Natural killer cell (primary cell): ENCODE measurements at regions not wholly inside any gene's neighbourhood (a gene's known extent, or its start where the extent isn't known, plus 50 kb on each side); places are given as distances from the start of the nearest gene placed in this dataset.
A peak's percentile ranks its signal among the peaks of the same experiment; 100 is the strongest.

Experiments used
- ATAC-seq, 3 donors: fragments of 150-1000 bp in 2 of 3; fragments of 200-7000 bp in 1 of 3; cut with Tn5 transposase; 1 replicate in 1 of 3; 2 replicates in 2 of 3; pipeline ENCODE4 v1.10.0; 2021; ENCODE audit warnings: mild to moderate bottlenecking in 2 of 3, moderate library complexity in 2 of 3
- DNase-seq, 2 donors: peaks; one replicate each; pipeline versions ENCODE4 v3.0.0 to v3.0.0-alpha.2; 2013 to 2021; ENCODE audit warnings: mixed read lengths in 1 of 2
- H3K27ac ChIP-seq: one replicate; pipeline ENCODE4 v1.5.1; 2013; ENCODE audit warnings: mild to moderate bottlenecking, low read length
- H3K27me3 ChIP-seq: one replicate; pipeline ENCODE4 v1.6.1; 2013; ENCODE audit warnings: low read length; ENCODE audit not compliant: control insufficient read depth, insufficient read depth
- H3K36me3 ChIP-seq: one replicate; pipeline ENCODE4 v1.6.1; 2013; ENCODE audit warnings: low read length; ENCODE audit not compliant: control insufficient read depth, insufficient read depth
- H3K4me1 ChIP-seq: one replicate; pipeline ENCODE4 v1.6.1; 2013; ENCODE audit warnings: low read length; ENCODE audit not compliant: control insufficient read depth, insufficient read depth
- H3K4me3 ChIP-seq: one replicate; pipeline ENCODE4 v1.5.1; 2013; ENCODE audit warnings: low read length
- H3K9me3 ChIP-seq: one replicate; pipeline ENCODE4 v1.6.1; 2013; ENCODE audit warnings: low read length; ENCODE audit not compliant: control insufficient read depth, insufficient read depth
- H3K27ac Mint-ChIP-seq, 2 donors: one replicate each; pipeline ENCODE4 v1.8.0; 2022; ENCODE audit warnings: mild to moderate bottlenecking in 2 of 2, mixed read lengths in 2 of 2, moderate library complexity in 1 of 2
- H3K27me3 Mint-ChIP-seq, 2 donors: one replicate each; pipeline ENCODE4 v1.8.0; 2022; ENCODE audit warnings: low read depth in 2 of 2, mixed read lengths in 2 of 2
- H3K36me3 Mint-ChIP-seq: one replicate; pipeline ENCODE4 v1.8.0; 2022; ENCODE audit warnings: mixed read lengths
- H3K4me1 Mint-ChIP-seq, 2 donors: one replicate each; pipeline ENCODE4 v1.8.0; 2022; ENCODE audit warnings: mixed read lengths in 2 of 2
- H3K4me3 Mint-ChIP-seq: one replicate; pipeline ENCODE4 v1.8.0; 2022; ENCODE audit warnings: mild to moderate bottlenecking, moderate library complexity, mixed read lengths
- H3K9me3 Mint-ChIP-seq, 2 donors: one replicate each; pipeline ENCODE4 v1.8.0; 2022; ENCODE audit warnings: mixed read lengths in 2 of 2
- CTCF ChIP-seq: fragments of 200-600 bp; IDR thresholded peaks from one replicate; pipeline ENCODE4 v1.8.0; 2022; ENCODE audit warnings: antibody characterized with exemption
- WGBS: methylation state at CpG from one replicate; pipeline ENCODE4 v1.1.7; 2013; ENCODE audit warnings: missing lambda C conversion rate; ENCODE audit not compliant: insufficient coverage; 5-methylcytosine and 5-hydroxymethylcytosine counted together
- intact Hi-C: fragments of 100-400 bp; cut with micrococcal nuclease; formaldehyde crosslinking; loops from one replicate; pipeline ENCODE4 v1.14.2; 2022

GRCh38 chr5:89260254-89260653 lies 377.3 kb upstream of the MEF2C start:
- Mint-ChIP-seq H3K27ac (no peak overlapping the region), H3K4me1 (no peaks in the 10 kb centered on the region), H3K27me3 (no peaks in the 10 kb centered on the region), H3K9me3 (no peaks in the 10 kb centered on the region), H3K4me3 (no peak overlapping the region), H3K36me3 (no peaks in the 10 kb centered on the region)
- WGBS = 82% methylated on average over 3 of the region's 3 CpGs
- ATAC-seq = no peak
- Histone ChIP-seq H3K4me1 (no peaks in the 10 kb centered on the region), H3K27ac (no peak overlapping the region), H3K27me3 (no peaks in the 10 kb centered on the region), H3K36me3 (no peaks in the 10 kb centered on the region), H3K4me3 (no peak overlapping the region), H3K9me3 (no peaks in the 10 kb centered on the region)
- no peak for DNase-seq
- intact Hi-C loops = no loop called here
- TF ChIP-seq CTCF = no peak

DNA sequence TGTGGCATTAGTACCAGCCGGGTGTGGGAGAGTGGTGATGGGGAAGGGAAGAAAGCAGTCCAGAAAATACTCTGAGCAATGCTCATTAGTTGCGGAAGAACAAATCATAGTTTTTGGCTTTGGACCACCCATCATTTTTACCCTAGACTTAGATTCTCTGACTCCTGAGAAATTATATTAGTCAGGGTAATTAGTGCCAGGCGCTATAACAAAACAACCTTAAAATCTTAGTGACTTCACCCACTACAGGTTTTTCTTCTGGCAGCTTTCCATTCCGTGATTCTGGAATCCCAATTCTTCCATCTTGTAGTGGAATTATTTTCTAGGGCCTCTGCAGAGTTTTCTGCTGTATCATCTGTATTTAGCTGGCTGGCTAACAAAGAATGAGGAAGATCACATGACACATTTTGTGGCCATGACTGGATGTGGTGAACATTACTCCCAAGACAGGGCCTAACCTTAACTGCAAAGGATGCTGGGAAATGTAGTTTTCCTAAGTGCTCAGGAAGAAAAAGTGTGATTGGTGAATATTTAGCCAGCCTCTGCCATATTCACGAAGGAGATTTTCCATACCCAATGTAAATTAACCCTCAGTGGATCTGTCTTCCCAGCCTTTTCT lies 373.0 kb upstream of the MEF2C start:
- Histone ChIP-seq H3K9me3 (no peaks in the 10 kb centered on the region), H3K27me3 (no peaks in the 10 kb centered on the region), H3K4me3 (no peak overlapping the region), H3K27ac (no peak overlapping the region), H3K36me3 (no peaks in the 10 kb centered on the region), H3K4me1 (no peaks in the 10 kb centered on the region)
- TF ChIP-seq CTCF = no peak
- H3K27ac Mint-ChIP-seq = no peak overlapping the region
- H3K27me3 Mint-ChIP-seq = no peaks in the 10 kb centered on the region
- no peaks in the 10 kb centered on the region for H3K4me1 Mint-ChIP-seq
- intact Hi-C loops = no loop called here
- no peak overlapping the region for H3K4me3 Mint-ChIP-seq
- DNase-seq (no peak), ATAC-seq (peak in 1 of 3 donors; percentile 36)
- H3K36me3 Mint-ChIP-seq = no peaks in the 10 kb centered on the region
- 97% methylated on average over 2 of the region's 5 CpGs for WGBS
- H3K9me3 Mint-ChIP-seq = no peaks in the 10 kb centered on the region

GRCh38 chr5:89253666-89254352 lies 370.8 kb upstream of the MEF2C start:
- H3K9me3 ChIP-seq = no peaks in the 10 kb centered on the region
- Mint-ChIP-seq H3K27ac (no peak overlapping the region), H3K4me1 (no peaks in the 10 kb centered on the region), H3K36me3 (no peaks in the 10 kb centered on the region), H3K4me3 (no peak overlapping the region), H3K27me3 (no peaks in the 10 kb centered on the region), H3K9me3 (peaks cover 0 to 2% of the 10 kb centered on the region in 2 donors)
- intact Hi-C loops = no loop called here
- no peak for ATAC-seq
- no peaks in the 10 kb centered on the region for H3K4me1 ChIP-seq
- no peaks in the 10 kb centered on the region for H3K27me3 ChIP-seq
- H3K36me3 ChIP-seq = no peaks in the 10 kb centered on the region
- 89% methylated on average over 5 of the region's 5 CpGs for WGBS
- H3K4me3 ChIP-seq = no peak overlapping the region
- no peak overlapping the region for H3K27ac ChIP-seq
- TF ChIP-seq CTCF = no peak
- no peak for DNase-seq

- 100% methylated on average over 1 of the region's 1 CpG for WGBS
- intact Hi-C loops = no loop called here
- Mint-ChIP-seq H3K4me3 (no peak overlapping the region), H3K4me1 (peaks cover 0 to 6% of the 10 kb centered on the region in 2 donors), H3K36me3 (no peaks in the 10 kb centered on the region), H3K27me3 (no peaks in the 10 kb centered on the region), H3K27ac (no peak overlapping the region), H3K9me3 (peaks cover 0 to 4% of the 10 kb centered on the region in 2 donors)
- H3K36me3 ChIP-seq = no peaks in the 10 kb centered on the region
- DNase-seq (no peak), ATAC-seq (no peak)
- no peak overlapping the region for H3K27ac ChIP-seq
- H3K4me3 ChIP-seq = no peak overlapping the region
- TF ChIP-seq CTCF = no peak
- H3K27me3 ChIP-seq = no peaks in the 10 kb centered on the region
- no peaks in the 10 kb centered on the region for H3K4me1 ChIP-seq
- no peaks in the 10 kb centered on the region for H3K9me3 ChIP-seq
Measured at GRCh38 chr5:89246864-89247263, 363.9 kb upstream of the MEF2C start.
